Fibroblast of skin of left quadriceps (primary cell): ENCODE measurements at regions not wholly inside any gene's neighbourhood (a gene's known extent, or its start where the extent isn't known, plus 50 kb on each side); places are given as distances from the start of the nearest gene placed in this dataset.
"Not testable (repeated sequence)": the region's sequence is repeated elsewhere in the genome, so short reads cannot be mapped to it uniquely, and the experiment has no call there.

ENCODE experiments used
- DNase-seq, 2 experiments: peaks; one replicate each; pipeline ENCODE4 v3.0.0-alpha.2; 2013; ENCODE audit warnings: low read depth in 2 of 2

DNA sequence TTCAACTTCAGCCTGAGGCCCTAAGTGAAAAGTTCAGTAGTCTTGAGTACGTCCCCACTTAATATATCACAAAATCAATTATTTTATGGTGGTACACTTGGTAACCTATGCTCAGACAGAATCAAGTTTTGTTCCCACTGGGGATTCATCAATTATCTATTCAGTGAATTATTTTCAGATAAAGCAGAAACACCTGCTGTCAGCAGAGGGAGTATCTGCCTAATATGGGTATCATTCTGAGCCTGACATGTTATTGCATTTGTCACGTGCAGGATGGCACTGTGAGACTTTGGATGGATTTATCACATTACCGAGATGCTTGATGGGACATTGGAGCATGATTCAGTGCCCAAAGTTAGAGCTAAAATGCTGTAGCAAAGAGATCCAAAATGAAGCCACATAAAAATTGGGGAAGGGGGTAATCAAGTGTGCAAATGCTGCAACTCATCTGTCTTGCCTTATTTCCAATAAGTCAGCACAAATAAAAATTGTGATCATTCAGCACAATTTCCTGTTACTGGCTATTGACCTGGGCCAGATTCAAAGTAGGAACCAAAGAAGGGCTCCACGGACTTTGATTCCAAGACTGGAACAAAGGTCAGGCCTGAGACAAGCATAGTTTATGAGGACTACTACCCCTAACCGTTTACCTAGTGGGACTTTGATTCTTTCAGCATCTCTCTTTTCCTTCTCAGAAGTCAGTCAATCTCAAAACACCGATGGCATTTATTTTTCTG lies 657.6 kb downstream of the LMO4 start:
- no peak for DNase-seq

GRCh38 chr1:87989346-87989745 lies 660.7 kb downstream of the LMO4 start:
- DNase-seq: no peak

DNA sequence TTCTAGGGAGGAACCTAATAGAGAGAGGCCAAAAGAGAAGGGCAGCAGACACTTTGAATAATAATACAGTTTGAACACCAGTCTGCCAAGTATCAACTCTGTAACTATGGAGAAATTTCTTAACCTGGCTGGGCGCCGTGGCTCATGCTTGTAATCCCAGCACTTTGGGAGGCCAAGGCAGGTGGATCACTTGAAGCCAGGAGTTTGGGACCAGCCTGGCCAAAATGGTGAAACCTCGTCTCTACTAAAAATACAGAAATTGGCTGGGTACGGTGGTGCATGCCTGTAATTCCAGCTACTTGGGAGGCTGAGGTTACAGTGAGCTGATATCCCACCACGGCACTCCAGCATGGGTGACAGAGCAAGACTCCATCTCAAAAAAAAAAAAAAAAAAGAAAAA lies 663.9 kb downstream of the LMO4 start:
- not testable (repeated sequence) for DNase-seq

DNA sequence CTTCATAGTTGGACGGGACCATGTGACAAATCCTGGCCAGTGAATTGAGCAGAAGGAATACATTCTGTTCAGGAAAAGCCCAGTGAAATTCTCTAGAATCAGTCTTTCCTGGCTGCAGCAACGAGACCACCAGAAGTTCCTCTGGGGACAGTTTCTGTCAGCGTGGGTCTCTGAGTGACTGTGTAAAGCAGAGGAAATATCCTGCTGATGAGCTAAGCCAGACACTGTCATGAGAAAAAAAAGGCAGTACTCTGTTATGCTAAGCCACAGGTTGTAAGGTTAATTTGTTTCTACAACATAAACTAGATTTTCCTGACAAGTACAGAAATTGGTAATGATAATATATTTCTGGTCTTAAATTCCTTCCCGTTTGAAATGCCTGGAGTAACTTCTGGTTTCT lies 664.4 kb downstream of the LMO4 start:
- DNase-seq: no peak

DNA sequence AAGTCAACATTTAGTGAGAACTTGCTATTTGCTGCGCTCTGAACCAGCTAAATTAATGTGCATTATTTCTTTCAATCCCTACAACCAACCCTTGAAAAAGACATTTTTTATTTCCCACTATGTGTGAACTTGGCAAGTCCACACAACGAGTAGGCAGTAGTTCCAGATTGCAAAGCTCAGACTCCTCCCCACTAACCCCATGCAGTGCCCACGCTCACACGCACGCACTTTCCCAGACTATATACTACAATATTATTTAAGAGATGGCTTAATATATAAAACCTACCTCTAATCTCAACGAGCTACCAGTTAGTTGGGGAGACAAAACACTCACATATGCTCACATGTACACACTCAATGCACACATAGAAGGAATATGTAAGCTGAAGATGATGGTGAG lies 671.2 kb downstream of the LMO4 start:
- DNase-seq: no peak

DNA sequence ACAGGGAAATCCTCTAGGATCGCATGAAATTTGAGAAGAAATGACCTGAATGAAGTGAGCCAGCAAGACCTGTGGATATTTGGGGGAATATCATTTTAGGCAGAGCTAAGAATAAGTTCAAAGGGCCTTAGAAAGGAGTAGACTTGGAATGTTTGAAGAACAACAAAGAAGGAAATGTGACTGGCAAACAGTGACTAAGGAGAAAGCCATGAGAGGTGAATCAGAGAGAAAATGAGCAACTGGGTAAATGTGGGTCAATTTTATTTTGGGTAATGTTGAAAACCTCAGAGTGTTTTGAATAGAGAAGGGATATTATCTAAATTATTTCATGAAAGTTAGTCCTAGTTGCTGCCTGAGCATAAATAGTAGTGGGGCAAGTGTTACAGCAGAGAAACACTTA lies 672.8 kb downstream of the LMO4 start:
- peak in 1 of 2 experiments; percentile 6 for DNase-seq

GRCh38 chr1:88003255-88003654 lies 674.6 kb downstream of the LMO4 start:
- no peak for DNase-seq

DNA sequence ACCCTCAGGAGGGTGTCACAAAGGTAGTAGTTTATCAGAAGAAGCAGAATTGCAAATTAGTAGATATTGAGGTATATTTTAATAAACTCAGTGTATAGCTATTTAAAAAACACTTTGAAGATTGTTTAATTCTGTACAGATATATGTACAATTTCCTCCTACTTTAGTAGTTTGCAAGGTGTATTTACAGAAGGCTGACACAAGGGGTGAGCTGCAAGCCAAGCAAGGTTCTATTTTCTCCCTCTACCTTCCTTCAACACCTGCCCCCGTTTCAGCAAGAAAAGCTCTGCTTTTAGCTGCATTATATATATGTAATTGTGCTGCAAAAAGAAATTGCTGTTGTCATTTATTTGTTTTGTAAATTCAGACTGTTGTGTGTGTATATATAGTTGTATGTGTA lies 674.2 kb upstream of the PKN2 start:
- no peak for DNase-seq

- DNase-seq: no peak
Observed at GRCh38 chr1:88013485-88013884, 670.6 kb upstream of the PKN2 start.

DNA sequence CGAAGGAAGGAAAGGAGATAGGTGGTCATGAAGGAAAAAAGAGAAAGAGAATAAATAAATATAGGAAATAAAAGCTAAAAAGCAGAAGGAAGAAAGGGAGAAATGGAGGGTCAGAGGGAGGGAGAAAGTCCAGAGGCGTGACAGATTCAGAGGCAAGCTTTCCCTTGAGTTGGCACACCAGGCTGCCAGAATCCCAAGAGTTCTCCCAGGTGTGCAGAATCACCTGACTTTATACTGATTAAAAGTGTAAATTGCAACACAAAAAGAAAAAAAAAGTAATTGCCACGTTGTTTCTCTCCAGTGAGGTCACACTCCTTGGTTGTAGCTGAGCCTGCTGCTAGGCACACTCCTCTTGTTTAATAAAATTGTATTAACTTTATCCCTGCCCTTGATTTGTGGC lies 669.9 kb upstream of the PKN2 start:
- no peak for DNase-seq

- no peak for DNase-seq
Observed at GRCh38 chr1:88016947-88017346, 667.1 kb upstream of the PKN2 start.

- DNase-seq: no peak
Observed at GRCh38 chr1:88021529-88021928, 662.5 kb upstream of the PKN2 start.

DNA sequence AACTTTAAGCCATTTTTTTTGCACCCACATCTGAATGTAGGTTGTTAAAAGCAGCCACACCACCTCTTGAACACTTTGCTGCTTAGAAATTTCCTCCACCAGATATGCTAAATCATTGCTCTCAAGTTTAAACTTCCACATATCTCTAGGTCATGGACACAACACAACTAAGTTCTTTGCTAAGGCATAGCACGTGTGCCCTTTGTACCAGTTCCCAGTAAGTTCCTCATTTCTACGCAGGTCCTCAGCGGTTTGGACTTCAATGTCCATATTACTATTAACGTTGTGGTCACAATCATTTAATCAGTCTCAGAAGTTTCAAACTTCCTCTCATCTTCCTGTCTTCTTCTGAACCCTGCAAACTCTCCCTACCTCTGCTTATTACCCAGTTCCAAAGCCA lies 661.6 kb upstream of the PKN2 start:
- DNase-seq: no peak

GRCh38 chr1:88029142-88029541 lies 654.9 kb upstream of the PKN2 start:
- peak in 1 of 2 experiments; percentile 6 for DNase-seq

- DNase-seq: no peak
Observed at GRCh38 chr1:88029899-88030298, 654.2 kb upstream of the PKN2 start.

- no peak for DNase-seq
Observed at GRCh38 chr1:88035578-88035977, 648.5 kb upstream of the PKN2 start.

- no peak for DNase-seq
Observed at GRCh38 chr1:88036345-88037014, 647.6 kb upstream of the PKN2 start.

DNA sequence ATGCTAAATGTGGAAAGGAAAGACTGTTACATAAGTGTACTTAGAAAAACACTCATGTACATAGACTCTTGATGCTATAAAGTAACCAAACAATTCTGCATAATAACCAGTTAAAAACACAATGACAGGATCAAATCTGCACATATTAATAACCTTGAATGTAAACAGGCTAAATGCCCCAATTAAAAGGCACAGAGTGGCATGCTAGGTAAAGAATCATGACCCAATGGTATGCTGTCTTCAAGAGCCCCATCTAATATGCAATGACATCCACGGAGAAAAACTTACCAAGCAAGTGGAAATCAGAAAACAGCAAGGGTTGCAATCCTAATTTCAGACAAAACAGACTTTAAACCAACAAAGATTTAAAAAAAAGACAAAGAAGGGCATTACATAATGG lies 644.8 kb upstream of the PKN2 start:
- no peak for DNase-seq

- no peak for DNase-seq
Observed at GRCh38 chr1:88043834-88044233, 640.2 kb upstream of the PKN2 start.

GRCh38 chr1:88052167-88052566 lies 631.9 kb upstream of the PKN2 start:
- DNase-seq: no peak

DNA sequence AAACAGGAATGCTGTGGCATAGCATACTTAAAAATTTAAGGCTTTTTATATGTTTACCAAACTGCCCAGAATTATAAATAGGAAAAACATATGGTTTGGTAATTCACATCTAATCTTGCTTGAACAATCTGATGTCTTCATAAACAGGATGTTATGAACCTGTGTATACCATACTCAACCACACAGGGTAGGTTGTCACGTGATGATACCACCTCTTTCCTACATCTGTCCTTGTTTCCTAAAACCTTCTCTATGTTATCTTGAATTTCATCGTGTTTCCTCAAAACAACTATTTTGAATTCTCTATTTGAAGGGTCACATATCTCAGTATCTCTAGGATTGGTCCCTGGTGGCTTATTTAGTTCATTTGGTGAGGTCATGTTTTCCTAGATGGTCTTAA lies 631.0 kb upstream of the PKN2 start:
- DNase-seq: no peak

DNA sequence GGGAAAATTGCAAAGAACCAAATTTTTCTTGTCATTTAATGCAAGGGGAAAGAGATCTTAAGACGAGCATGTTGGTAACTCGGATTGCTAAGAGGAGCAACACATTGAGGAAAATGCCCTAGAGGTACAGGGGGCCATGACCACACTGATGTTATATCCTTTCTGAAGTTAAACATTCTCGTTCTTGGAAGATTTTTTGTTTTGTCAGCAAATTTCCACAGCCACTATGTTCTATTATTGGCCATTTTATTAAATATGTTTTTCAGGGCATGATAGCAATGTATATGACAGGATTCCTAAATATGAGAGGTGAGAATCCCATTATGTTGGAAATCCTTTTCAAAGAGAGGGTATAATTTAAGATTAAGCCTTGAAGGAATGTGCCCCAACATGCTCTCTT lies 627.2 kb upstream of the PKN2 start:
- DNase-seq: no peak

GRCh38 chr1:88058205-88058604 lies 625.9 kb upstream of the PKN2 start:
- no peak for DNase-seq
